ENCODE measurements at regions not wholly inside any gene's neighbourhood (a gene's known extent, or its start where the extent isn't known, plus 50 kb on each side); places are given as distances from the start of the nearest gene placed in this dataset.

GRCh38 chr4:86487738-86488348 lies 106.3 kb upstream of the PTPN13 start:
- TF ChIP-seq EP300 (IDR thresholded peaks at IDR 0.05): no peak
- no peak for TF ChIP-seq CTCF (IDR thresholded peaks at IDR 0.05)
